ENCODE measurements at regions not wholly inside any gene's neighbourhood (a gene's known extent, or its start where the extent isn't known, plus 50 kb on each side); places are given as distances from the start of the nearest gene placed in this dataset.
"Not testable (repeated sequence)": the region's sequence is repeated elsewhere in the genome, so short reads cannot be mapped to it uniquely, and the experiment has no call there.

DNA sequence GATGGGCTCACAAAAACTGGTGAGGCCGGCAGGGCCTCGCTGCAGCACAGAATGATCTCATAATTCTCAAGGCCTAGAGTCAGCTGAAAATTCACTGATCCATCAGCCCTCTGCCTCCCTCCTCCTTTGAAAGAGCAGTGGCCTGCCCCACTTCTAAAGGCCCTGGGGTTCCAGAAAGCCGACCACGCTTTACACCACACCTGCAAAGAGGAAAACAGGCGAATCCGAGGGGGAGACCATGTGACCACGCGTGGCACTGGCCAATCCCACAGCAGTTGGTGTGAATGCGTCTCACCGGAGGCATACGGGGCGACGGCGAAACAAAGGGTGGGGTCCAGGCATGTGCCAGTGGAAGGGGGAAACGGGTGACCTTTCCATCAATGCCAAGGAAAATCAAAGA is 135.5 kb upstream of the ANKRD20A1 start:
- H3K4me2 ChIP-seq (ENCODE audit: insufficient read depth, insufficient read length, low read length); H4K91ac ChIP-seq (ENCODE audit: insufficient read length, low read depth, low read length); H3K9ac ChIP-seq (ENCODE audit: extremely low read depth, insufficient read length, low read length); H2BK120ac ChIP-seq (ENCODE audit: low read depth, low read length, poor library complexity, severe bottlenecking); H4K5ac ChIP-seq (ENCODE audit: insufficient read length, low read depth, low read length); H3K4me1 ChIP-seq (ENCODE audit: insufficient read depth, low read length); H3K4me1 Mint-ChIP-seq; H3T11ph ChIP-seq (ENCODE audit: low read length); H4K20me1 ChIP-seq (ENCODE audit: control insufficient read depth, insufficient read depth, insufficient read length); H3K79me1 ChIP-seq (ENCODE audit: insufficient read depth, low read depth, low read length, poor library complexity, severe bottlenecking); H3K9me3 ChIP-seq (ENCODE audit: control insufficient read depth, low read depth, low read length); H2BK20ac ChIP-seq (ENCODE audit: low read depth, low read length, poor library complexity, severe bottlenecking); H3K56ac ChIP-seq (ENCODE audit: insufficient read length, low read depth, low read length); H3K18ac ChIP-seq (ENCODE audit: insufficient read length, low read depth, low read length); H3K27ac Mint-ChIP-seq; DNase-seq; H4K8ac ChIP-seq (replicated peaks; ENCODE audit: insufficient read length, low read depth, low read length); H3K14ac ChIP-seq (ENCODE audit: insufficient read depth, low read length); H3K36me3 Mint-ChIP-seq (ENCODE audit: insufficient read depth in 1 of 3, low read depth in 3 of 3); H3K27ac ChIP-seq (ENCODE audit: insufficient read length, low read depth, low read length); H3K23me2 ChIP-seq (ENCODE audit: insufficient read length, low read depth, low read length, poor library complexity, severe bottlenecking); H3K27me3 ChIP-seq (ENCODE audit: insufficient read depth, low read length); H2AK5ac ChIP-seq (ENCODE audit: insufficient read length, low read length); H2BK5ac ChIP-seq (ENCODE audit: insufficient read length, low read length); H2BK15ac ChIP-seq (ENCODE audit: low read depth, low read length); H3K79me2 ChIP-seq (ENCODE audit: insufficient read depth, low read length); H3K9me3 Mint-ChIP-seq; H3K4ac ChIP-seq (ENCODE audit: low read depth, low read length); H2AFZ ChIP-seq (ENCODE audit: low read length); H3K27me3 Mint-ChIP-seq (ENCODE audit: low read depth); H3K23ac ChIP-seq (ENCODE audit: insufficient read length, low read depth, low read length); H2BK12ac ChIP-seq (ENCODE audit: insufficient read length, low read depth, low read length): not testable (repeated sequence)
- H3K4me3 Mint-ChIP-seq: peak overlapping the region; percentile 48 to 75
- no CpG with 5 or more reads among the region's 15 CpGs for WGBS (ENCODE audit: extremely low coverage, insufficient read length, low lambda C conversion rate)

DNA sequence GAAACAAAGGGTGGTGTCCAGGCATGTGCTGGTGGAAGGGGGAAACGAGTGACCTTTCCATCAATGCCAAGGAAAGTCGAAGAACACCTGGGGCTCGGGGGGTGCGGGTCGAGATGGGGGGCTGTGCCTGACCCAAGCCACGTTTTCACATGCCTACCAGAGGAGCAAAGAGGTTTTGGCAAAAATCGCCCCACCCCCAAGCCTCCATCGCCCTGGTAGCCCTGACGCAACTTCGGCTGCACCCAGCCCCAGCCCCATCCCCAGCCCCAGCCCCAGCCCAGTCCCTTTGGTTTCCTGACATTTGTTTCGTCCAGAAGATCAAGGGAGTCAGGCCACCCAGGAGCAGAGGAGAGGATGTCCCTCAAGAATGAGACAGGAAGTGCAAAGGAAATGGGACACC is 133.8 kb upstream of the ANKRD20A1 start:
- WGBS (ENCODE audit: extremely low coverage, insufficient read length, low lambda C conversion rate): no CpG with 5 or more reads among the region's 11 CpGs
- H3K56ac ChIP-seq (ENCODE audit: insufficient read length, low read depth, low read length); H3K9ac ChIP-seq (ENCODE audit: extremely low read depth, insufficient read length, low read length); H2BK120ac ChIP-seq (ENCODE audit: low read depth, low read length, poor library complexity, severe bottlenecking); H3K79me2 ChIP-seq (ENCODE audit: insufficient read depth, low read length); H3K4me2 ChIP-seq (ENCODE audit: insufficient read depth, insufficient read length, low read length); H3K14ac ChIP-seq (ENCODE audit: insufficient read depth, low read length); H2AFZ ChIP-seq (ENCODE audit: low read length); H3K4me3 Mint-ChIP-seq; H3K4me1 Mint-ChIP-seq; DNase-seq; H3K27ac Mint-ChIP-seq; H3K4ac ChIP-seq (ENCODE audit: low read depth, low read length); H2BK15ac ChIP-seq (ENCODE audit: low read depth, low read length); H3K27ac ChIP-seq (ENCODE audit: insufficient read length, low read depth, low read length); H3K27me3 ChIP-seq (ENCODE audit: insufficient read depth, low read length); H2BK5ac ChIP-seq (ENCODE audit: insufficient read length, low read length); H4K8ac ChIP-seq (replicated peaks; ENCODE audit: insufficient read length, low read depth, low read length); H3K4me1 ChIP-seq (ENCODE audit: insufficient read depth, low read length); H3K79me1 ChIP-seq (ENCODE audit: insufficient read depth, low read depth, low read length, poor library complexity, severe bottlenecking); H3K18ac ChIP-seq (ENCODE audit: insufficient read length, low read depth, low read length); H2BK20ac ChIP-seq (ENCODE audit: low read depth, low read length, poor library complexity, severe bottlenecking); H3K23me2 ChIP-seq (ENCODE audit: insufficient read length, low read depth, low read length, poor library complexity, severe bottlenecking); H4K5ac ChIP-seq (ENCODE audit: insufficient read length, low read depth, low read length); H3K9me3 ChIP-seq (ENCODE audit: control insufficient read depth, low read depth, low read length); H3T11ph ChIP-seq (ENCODE audit: low read length); H2AK5ac ChIP-seq (ENCODE audit: insufficient read length, low read length); H3K27me3 Mint-ChIP-seq (ENCODE audit: low read depth); H3K9me3 Mint-ChIP-seq; H3K23ac ChIP-seq (ENCODE audit: insufficient read length, low read depth, low read length); H3K36me3 Mint-ChIP-seq (ENCODE audit: insufficient read depth in 1 of 3, low read depth in 3 of 3); H4K91ac ChIP-seq (ENCODE audit: insufficient read length, low read depth, low read length); H4K20me1 ChIP-seq (ENCODE audit: control insufficient read depth, insufficient read depth, insufficient read length); H2BK12ac ChIP-seq (ENCODE audit: insufficient read length, low read depth, low read length): not testable (repeated sequence)
